ENCODE measurements at regions not wholly inside any gene's neighbourhood (a gene's known extent, or its start where the extent isn't known, plus 50 kb on each side); places are given as distances from the start of the nearest gene placed in this dataset.

DNA sequence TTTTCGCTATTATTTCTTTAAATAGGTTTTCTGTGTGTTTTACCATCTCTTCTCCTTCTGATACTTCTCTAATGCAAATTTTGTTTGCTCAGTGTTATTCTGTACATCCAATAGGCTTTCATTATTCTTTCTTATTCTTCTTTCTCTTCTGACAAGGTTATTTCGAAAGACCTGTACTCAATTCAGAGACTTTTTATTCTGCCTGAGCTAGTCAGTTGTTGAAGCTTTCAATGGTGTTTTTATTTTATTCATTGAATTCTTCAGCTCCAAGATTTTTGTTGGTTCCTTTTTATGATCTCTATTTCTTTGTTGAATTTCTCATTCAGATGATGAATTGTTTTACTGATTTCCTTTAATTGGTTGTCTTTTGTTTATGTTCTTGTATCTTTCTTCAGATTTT, 706.2 kb downstream of the NR2F1-AS1 start:
- TF ChIP-seq, protein P1, sequence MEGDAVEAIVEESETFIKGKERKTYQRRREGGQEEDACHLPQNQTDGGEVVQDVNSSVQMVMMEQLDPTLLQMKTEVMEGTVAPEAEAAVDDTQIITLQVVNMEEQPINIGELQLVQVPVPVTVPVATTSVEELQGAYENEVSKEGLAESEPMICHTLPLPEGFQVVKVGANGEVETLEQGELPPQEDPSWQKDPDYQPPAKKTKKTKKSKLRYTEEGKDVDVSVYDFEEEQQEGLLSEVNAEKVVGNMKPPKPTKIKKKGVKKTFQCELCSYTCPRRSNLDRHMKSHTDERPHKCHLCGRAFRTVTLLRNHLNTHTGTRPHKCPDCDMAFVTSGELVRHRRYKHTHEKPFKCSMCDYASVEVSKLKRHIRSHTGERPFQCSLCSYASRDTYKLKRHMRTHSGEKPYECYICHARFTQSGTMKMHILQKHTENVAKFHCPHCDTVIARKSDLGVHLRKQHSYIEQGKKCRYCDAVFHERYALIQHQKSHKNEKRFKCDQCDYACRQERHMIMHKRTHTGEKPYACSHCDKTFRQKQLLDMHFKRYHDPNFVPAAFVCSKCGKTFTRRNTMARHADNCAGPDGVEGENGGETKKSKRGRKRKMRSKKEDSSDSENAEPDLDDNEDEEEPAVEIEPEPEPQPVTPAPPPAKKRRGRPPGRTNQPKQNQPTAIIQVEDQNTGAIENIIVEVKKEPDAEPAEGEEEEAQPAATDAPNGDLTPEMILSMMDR (IDR thresholded peaks at IDR 0.05; ENCODE audit: extremely low read depth, missing control alignments), result no peak
- DNase-seq (ENCODE audit: low spot score), result no peak

DNA sequence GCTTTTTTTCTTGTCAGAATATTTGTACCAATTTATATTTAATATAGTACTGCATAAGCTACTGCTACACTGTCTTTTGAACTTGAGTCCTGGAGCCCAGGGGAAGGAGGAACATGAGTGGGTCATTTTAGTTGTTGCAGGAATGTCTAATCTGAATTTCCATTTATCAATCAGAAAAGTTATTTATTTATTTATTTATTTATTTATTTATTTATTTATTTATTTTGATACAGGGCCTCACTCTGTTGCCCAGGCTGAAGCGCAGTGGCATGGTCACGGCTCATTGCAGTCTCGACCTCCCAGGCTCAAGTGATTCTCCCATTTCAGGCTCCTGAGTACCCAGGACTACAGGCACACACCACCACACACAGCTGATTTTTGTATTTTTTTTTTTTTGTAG, 712.6 kb downstream of the NR2F1-AS1 start:
- DNase-seq (ENCODE audit: low spot score), result no peak
- TF ChIP-seq, protein P1 (IDR thresholded peaks at IDR 0.05; ENCODE audit: extremely low read depth, missing control alignments), result no peak

- TF ChIP-seq, protein P1 (IDR thresholded peaks at IDR 0.05; ENCODE audit: extremely low read depth, missing control alignments), result no peak
- DNase-seq (ENCODE audit: low spot score), result no peak
These were observed 716.4 kb downstream of the NR2F1-AS1 start for GRCh38 chr5:92864591-92864990.

- TF ChIP-seq, protein P1 (IDR thresholded peaks at IDR 0.05; ENCODE audit: extremely low read depth, missing control alignments), result no peak
- DNase-seq (ENCODE audit: low spot score), result no peak
These were observed 717.4 kb downstream of the NR2F1-AS1 start for GRCh38 chr5:92863666-92864065.

GRCh38 chr5:92861531-92862285, 719.3 kb downstream of the NR2F1-AS1 start:
- no peak for DNase-seq (ENCODE audit: low spot score)
- TF ChIP-seq, protein P1 (IDR thresholded peaks at IDR 0.05; ENCODE audit: extremely low read depth, missing control alignments), result no peak

DNA sequence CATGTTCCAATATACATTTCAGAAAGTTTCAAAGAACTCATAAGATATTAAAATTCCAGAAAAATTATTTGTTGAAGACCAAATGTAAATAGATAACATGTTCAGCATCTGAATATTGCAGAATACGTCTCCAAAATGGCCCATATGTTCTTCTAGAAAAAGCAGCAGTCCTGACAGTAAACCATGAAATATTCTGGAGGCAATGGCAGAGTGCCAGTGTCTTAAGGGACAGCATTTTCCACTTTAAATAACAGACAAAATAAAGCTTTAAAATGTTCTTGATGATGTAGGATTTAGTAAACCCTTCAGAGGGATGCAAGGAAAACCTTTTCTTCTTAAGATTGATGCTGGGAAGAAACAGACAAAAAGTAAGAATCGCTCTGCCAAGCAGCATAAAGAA, 721.0 kb downstream of the NR2F1-AS1 start:
- TF ChIP-seq, protein P1 (IDR thresholded peaks at IDR 0.05; ENCODE audit: extremely low read depth, missing control alignments), result no peak
- DNase-seq (ENCODE audit: low spot score), result no peak

- TF ChIP-seq, protein P1 (IDR thresholded peaks at IDR 0.05; ENCODE audit: extremely low read depth, missing control alignments), result no peak
- no peak for DNase-seq (ENCODE audit: low spot score)
These were observed 728.8 kb downstream of the NR2F1-AS1 start for GRCh38 chr5:92852219-92852618.

Measured in GM20000 (cell line).